SK-N-SH treated with all-trans-retinoic acid at 6 μM for 48 hours (cell line): ENCODE measurements at regions not wholly inside any gene's neighbourhood (a gene's known extent, or its start where the extent isn't known, plus 50 kb on each side); places are given as distances from the start of the nearest gene placed in this dataset.

Source experiments
- RARB ChIP-seq: fragments of 250-450 bp; sonication (Bioruptor Pico); IDR thresholded peaks from 2 replicates; pipeline ENCODE4 v1.8.0; 2021; ENCODE audit warnings: mild to moderate bottlenecking, moderate library complexity
- SNAI2 ChIP-seq: fragments of 250-450 bp; sonication (Bioruptor Pico); IDR thresholded peaks from 2 replicates; pipeline ENCODE4 v1.5.0; 2020; ENCODE audit warnings: mild to moderate bottlenecking, moderate library complexity

DNA sequence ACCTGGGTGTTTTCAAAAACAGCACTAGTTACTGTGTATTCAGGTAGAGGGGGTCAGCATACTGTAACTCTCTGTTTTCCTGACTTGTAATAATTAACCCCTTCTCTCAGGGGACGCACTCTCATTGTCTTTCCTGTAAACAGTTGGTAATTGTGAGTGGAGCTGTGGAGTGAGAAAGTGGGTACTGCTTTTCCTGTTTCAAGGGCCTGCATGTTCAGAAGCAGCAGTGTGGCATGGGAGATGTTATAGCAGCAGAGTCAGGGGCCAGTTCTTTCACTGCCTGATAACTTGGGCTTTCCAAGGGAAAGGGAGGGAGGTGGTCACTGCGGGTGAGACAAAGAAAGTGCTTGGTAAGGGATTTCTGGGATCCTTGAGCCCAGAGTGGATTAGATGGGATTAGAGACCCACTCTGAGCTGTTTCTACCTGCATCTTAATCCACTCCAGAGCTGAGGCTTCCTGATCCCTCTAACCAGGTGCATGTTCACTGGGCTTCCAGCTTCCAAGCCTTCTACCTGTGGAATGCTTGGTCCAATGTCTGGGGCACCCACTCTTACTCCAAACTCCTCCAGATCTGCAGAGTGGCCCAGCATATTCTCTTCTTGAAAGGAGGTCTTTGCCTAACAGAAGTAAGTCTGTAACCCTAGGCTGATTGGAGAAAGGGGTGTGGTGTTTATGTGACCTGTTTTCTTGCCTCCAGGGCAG, 105.2 kb downstream of the RPLP1 start:
- TF ChIP-seq RARB (CRISPR knock-in tag) = no peak
- no peak for TF ChIP-seq SNAI2 (CRISPR knock-in tag)
